Right lobe of liver (tissue), 4 donors: ENCODE measurements at regions not wholly inside any gene's neighbourhood (a gene's known extent, or its start where the extent isn't known, plus 50 kb on each side); places are given as distances from the start of the nearest gene placed in this dataset.

Source experiments
- CTCF ChIP-seq, 4 donors: fragments of 200-600 bp in 3 of 4; fragments of 450-650 bp in 1 of 4; IDR thresholded peaks; one replicate each; pipeline versions ENCODE4 v1.5.1 to v1.8.0; 2016 to 2022; ENCODE audit warnings: antibody characterized with exemption in 4 of 4, mild to moderate bottlenecking in 2 of 4
- POLR2A ChIP-seq: fragments of 450-650 bp; IDR thresholded peaks from one replicate; pipeline ENCODE4 v1.6.1; 2017; ENCODE audit warnings: antibody characterized with exemption, mild to moderate bottlenecking
- donor health status: DM: no; HTN: no; CAD: no.
- donor health status: DM: no; HTN: no; CAD: no.
- donor health status: DM: no; HTN: yes; CAD: no.

DNA sequence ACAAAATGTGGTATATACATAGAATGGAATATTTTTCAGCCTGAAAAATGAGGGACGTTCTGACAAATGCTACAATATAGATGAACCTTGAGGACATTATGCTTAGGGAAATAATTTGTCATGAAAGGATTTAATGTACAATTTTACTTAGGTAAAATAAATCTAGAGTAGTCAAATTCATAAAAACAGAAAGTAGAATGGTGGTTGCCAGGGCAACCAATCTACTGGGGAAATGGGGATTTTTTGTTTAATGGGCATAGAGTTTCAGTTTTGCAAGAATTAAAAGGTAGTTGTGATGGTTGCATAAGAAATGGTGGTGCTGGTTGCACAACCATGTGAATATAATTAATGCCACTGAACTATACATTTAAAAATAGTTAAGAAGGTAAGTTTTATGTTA, 296.0 kb upstream of the SP4 start:
- TF ChIP-seq POLR2A (no peak), CTCF (IDR thresholded peaks at IDR 0.05) (no peak)
